Mesodermal cell (in vitro differentiated cells): ENCODE measurements at regions not wholly inside any gene's neighbourhood (a gene's known extent, or its start where the extent isn't known, plus 50 kb on each side); places are given as distances from the start of the nearest gene placed in this dataset.

Experiments used
- H3K27ac ChIP-seq: 2 replicates; pipeline ENCODE4 v1.7.0; 2013; ENCODE audit warnings: mild to moderate bottlenecking, low read depth, low read length, moderate library complexity; ENCODE audit not compliant: severe bottlenecking
- H3K36me3 ChIP-seq: 2 replicates; pipeline ENCODE4 v1.7.1; 2013; ENCODE audit warnings: mild to moderate bottlenecking, low read length, moderate library complexity; ENCODE audit not compliant: control insufficient read depth, insufficient read depth
- H3K4me1 ChIP-seq: one replicate; pipeline ENCODE4 v1.7.1; 2013; ENCODE audit warnings: mild to moderate bottlenecking, low read length; ENCODE audit not compliant: insufficient read depth, control insufficient read depth, poor library complexity, severe bottlenecking
- H3K4me3 ChIP-seq: 2 replicates; pipeline ENCODE4 v1.7.0; 2013; ENCODE audit warnings: low read length, control low read depth, mild to moderate bottlenecking; ENCODE audit not compliant: insufficient read depth, poor library complexity, severe bottlenecking; ENCODE audit errors: extremely low read depth
- H3K9me3 ChIP-seq: 2 replicates; pipeline ENCODE4 v1.7.1; 2013; ENCODE audit warnings: mild to moderate bottlenecking, low read length, moderate library complexity; ENCODE audit not compliant: control insufficient read depth
- WGBS, 2 experiments: methylation state at CpG; one replicate each; pipeline ENCODE4 v1.1.5; 2013; ENCODE audit warnings: missing lambda C conversion rate in 2 of 2; ENCODE audit not compliant: insufficient coverage in 2 of 2; 5-methylcytosine and 5-hydroxymethylcytosine counted together

GRCh38 chr11:97722721-97723120 is 1298.0 kb upstream of the CNTN5 start:
- Histone ChIP-seq H3K9me3 (no peaks in the 10 kb centered on the region), H3K4me1 (peaks cover 19% of the 10 kb centered on the region), H3K4me3 (no peak overlapping the region), H3K36me3 (no peaks in the 10 kb centered on the region), H3K27ac (peak overlapping the region; percentile 7)
- 50 to 71% methylated on average over 1 of the region's 1 CpG for WGBS, 2 experiments

- Histone ChIP-seq H3K9me3 (no peaks in the 10 kb centered on the region), H3K36me3 (no peaks in the 10 kb centered on the region), H3K4me1 (no peaks in the 10 kb centered on the region), H3K27ac (no peak overlapping the region), H3K4me3 (no peak overlapping the region)
- WGBS, 2 experiments: no CpG with 5 or more reads among the region's 4 CpGs
Measured at GRCh38 chr11:97729546-97730272, 1291.0 kb upstream of the CNTN5 start.

DNA sequence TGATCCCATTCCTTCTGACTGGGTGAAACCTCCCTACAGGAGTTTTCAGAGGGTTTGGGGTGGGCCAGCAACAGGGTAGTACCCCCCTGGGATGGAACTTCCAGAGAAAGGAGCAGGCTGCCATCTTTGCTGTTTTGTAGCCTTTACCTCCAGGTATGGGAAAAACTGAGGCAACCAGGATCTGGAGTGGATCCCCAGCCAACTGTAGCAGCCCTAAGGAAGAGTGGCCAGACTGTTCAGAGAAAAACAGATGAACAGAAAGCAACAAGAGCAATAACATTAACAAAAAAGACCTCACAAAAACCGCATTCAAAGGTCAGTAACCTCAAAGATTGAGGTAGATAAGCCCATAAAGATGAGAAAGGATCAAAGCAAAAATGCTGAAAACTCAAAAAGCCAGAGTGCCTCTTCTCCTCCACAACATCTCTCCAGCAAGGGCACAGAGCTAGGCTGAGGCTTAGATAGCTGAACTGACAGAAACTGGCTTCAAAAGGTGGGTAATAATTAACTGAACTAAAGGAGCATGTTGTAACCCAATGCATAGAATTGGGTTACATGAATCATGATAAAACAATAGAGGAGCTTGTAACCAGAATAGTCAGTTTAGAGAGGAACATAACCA is 1288.6 kb upstream of the CNTN5 start:
- no peaks in the 10 kb centered on the region for H3K36me3 ChIP-seq
- WGBS, 2 experiments: no CpG with 5 or more reads among the region's 1 CpG

GRCh38 chr11:97738751-97739150 is 1282.0 kb upstream of the CNTN5 start:
- H3K4me3 ChIP-seq: no peak overlapping the region
- H3K9me3 ChIP-seq: peaks cover 2% of the 10 kb centered on the region
- no peak overlapping the region for H3K27ac ChIP-seq
- H3K4me1 ChIP-seq: peaks cover 10% of the 10 kb centered on the region
- WGBS, 2 experiments: 100% methylated on average over 1 of the region's 2 CpGs
- H3K36me3 ChIP-seq: no peaks in the 10 kb centered on the region

More for the DNA sequence above, 1288.6 kb upstream of the CNTN5 start:
- H3K9me3 ChIP-seq: no peaks in the 10 kb centered on the region
- H3K27ac ChIP-seq: no peak overlapping the region
- H3K4me1 ChIP-seq: no peaks in the 10 kb centered on the region
- no peak overlapping the region for H3K4me3 ChIP-seq

GRCh38 chr11:97739932-97740800 is 1280.6 kb upstream of the CNTN5 start:
- Histone ChIP-seq H3K4me3 (no peak overlapping the region), H3K36me3 (no peaks in the 10 kb centered on the region), H3K27ac (peak overlapping the region; percentile 30), H3K9me3 (peaks cover 4% of the 10 kb centered on the region), H3K4me1 (peaks cover 10% of the 10 kb centered on the region)
- 80% methylated on average over 1 of the region's 4 CpGs; no CpG with 5 or more reads in 1 of the 2 experiments for whole genome bisulfite sequencing, 2 experiments

GRCh38 chr11:97740801-97741151 is 1280.0 kb upstream of the CNTN5 start:
- no CpG with 5 or more reads among the region's 1 CpG for WGBS, 2 experiments
- Histone ChIP-seq H3K9me3 (peaks cover 4% of the 10 kb centered on the region), H3K4me1 (peaks cover 10% of the 10 kb centered on the region), H3K36me3 (no peaks in the 10 kb centered on the region), H3K27ac (no peak overlapping the region), H3K4me3 (no peak overlapping the region)

DNA sequence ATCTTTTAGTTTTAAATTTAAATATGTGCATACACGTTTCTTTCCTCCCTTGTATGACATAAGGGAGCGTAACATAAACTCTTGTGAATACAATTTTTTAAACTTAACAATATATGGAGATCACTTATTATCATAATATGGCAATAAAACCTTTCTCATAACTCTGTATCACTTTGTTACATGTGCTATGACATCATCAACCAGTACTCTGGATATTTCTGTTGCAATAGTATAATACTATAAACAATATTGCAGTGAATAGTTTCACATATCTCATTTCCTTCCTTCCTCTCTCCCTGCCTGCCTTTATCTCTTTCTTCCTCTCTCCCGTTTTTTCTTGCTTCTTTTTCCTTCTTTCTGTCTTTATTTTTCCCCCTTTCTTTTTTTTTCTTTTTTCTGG is 1278.0 kb upstream of the CNTN5 start:
- H3K9me3 ChIP-seq: peaks cover 4% of the 10 kb centered on the region
- H3K36me3 ChIP-seq: no peaks in the 10 kb centered on the region
- no peak overlapping the region for H3K27ac ChIP-seq
- H3K4me1 ChIP-seq: peaks cover 10% of the 10 kb centered on the region
- no peak overlapping the region for H3K4me3 ChIP-seq
- WGBS, 2 experiments: 78 to 83% methylated on average over 1 of the region's 3 CpGs

DNA sequence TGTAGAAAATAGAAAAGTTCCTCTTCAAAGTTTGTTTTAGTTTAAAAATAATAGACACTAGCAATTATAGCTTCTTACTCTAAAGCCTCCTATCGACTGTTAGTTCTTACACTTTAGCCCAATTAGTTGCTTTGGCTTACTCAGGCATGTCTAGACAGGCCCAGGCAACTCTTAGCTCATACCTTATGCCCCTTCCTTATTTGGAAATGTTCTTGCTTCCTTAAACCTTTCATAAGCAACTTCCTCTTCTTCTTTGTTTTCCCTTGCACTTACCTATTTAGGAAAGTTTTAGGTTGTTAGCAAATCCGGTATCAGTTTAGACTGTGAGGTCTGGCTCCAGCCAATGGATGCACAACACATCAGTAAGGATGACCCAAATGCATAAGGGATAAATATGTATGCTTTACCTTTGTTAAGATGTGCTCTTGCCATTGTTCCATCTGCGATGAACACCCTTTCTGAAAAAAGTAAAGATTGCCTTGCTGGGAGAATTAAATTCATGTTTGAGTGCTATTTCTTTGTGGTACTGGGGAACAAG is 1277.5 kb upstream of the CNTN5 start:
- 84 to 93% methylated on average over 2 to 3 of the region's 3 CpGs for WGBS, 2 experiments
- Histone ChIP-seq H3K27ac (no peak overlapping the region), H3K36me3 (no peaks in the 10 kb centered on the region), H3K9me3 (peaks cover 4% of the 10 kb centered on the region), H3K4me1 (peaks cover 10% of the 10 kb centered on the region), H3K4me3 (no peak overlapping the region)

DNA sequence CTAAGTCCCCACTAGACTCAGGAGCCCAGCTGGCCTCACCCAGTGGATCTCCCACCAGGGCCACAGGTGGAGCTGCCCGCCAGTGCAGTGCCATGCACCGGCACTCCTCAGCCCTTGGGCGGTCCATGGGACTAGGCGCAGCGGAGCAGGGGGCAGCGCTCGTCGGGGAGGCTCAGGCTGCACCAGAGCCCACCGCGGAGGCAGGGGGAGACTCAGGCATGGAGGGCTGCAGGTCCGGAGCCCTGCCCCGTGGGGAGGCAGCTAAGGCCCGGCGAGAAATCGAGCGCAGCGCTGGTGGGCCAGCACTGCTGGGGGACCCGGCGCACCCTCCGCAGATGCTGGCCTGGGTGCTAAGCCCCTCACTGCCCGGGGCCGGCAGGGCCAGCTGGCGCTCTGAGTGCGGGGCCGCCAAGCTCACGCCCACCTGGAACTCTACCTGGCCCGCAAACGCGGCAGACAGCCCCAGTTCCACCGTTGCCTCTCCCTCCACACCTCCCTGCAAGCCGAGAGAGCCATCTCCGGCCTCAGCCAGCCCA is 1275.2 kb upstream of the CNTN5 start:
- no peak overlapping the region for H3K27ac ChIP-seq
- no peaks in the 10 kb centered on the region for H3K36me3 ChIP-seq
- peaks cover 4% of the 10 kb centered on the region for H3K9me3 ChIP-seq
- no peak overlapping the region for H3K4me3 ChIP-seq
- H3K4me1 ChIP-seq: peaks cover 2% of the 10 kb centered on the region
- 85 to 89% methylated on average over 25 to 32 of the region's 32 CpGs for WGBS, 2 experiments

- Histone ChIP-seq H3K4me1 (no peaks in the 10 kb centered on the region), H3K36me3 (no peaks in the 10 kb centered on the region), H3K9me3 (peaks cover 4% of the 10 kb centered on the region), H3K4me3 (no peak overlapping the region), H3K27ac (no peak overlapping the region)
- WGBS, 2 experiments: 92 to 100% methylated on average over 1 of the region's 1 CpG
Measured at GRCh38 chr11:97746818-97747217, 1273.9 kb upstream of the CNTN5 start.
